ENCODE measurements at regions not wholly inside any gene's neighbourhood (a gene's known extent, or its start where the extent isn't known, plus 50 kb on each side); places are given as distances from the start of the nearest gene placed in this dataset.

GRCh38 chr2:185174353-185174752 is 564.3 kb upstream of the FSIP2 start:
- TF ChIP-seq EZH2 (IDR thresholded peaks at IDR 0.05; ENCODE audit: insufficient read depth, poor library complexity, severe bottlenecking) (no peak), EZH2phosphoT487 (IDR thresholded peaks at IDR 0.05; ENCODE audit: insufficient read depth, low read depth) (no peak)

All from GM23248 (cell line).